SK-N-MC (cell line): ENCODE measurements at regions not wholly inside any gene's neighbourhood (a gene's known extent, or its start where the extent isn't known, plus 50 kb on each side); places are given as distances from the start of the nearest gene placed in this dataset.
"Not testable (repeated sequence)": the region's sequence is repeated elsewhere in the genome, so short reads cannot be mapped to it uniquely, and the experiment has no call there.

Experiments used
- EZH2 ChIP-seq: fragments of 200-600 bp; sonication (generic); IDR thresholded peaks from one replicate; pipeline ENCODE4 v1.6.1; 2017; ENCODE audit warnings: antibody characterized with exemption
- POLR2AphosphoS5 ChIP-seq: IDR thresholded peaks from 2 replicates; pipeline ENCODE4 v1.6.1; 2012; ENCODE audit warnings: mild to moderate bottlenecking, low read depth, low read length, borderline replicate concordance

- not testable (repeated sequence) for TF ChIP-seq EZH2, POLR2AphosphoS5
These were observed 66.9 kb downstream of the FAM72B start for GRCh38 chr1:121117298-121117611.
